HG03442 (cell line): ENCODE measurements at regions not wholly inside any gene's neighbourhood (a gene's known extent, or its start where the extent isn't known, plus 50 kb on each side); places are given as distances from the start of the nearest gene placed in this dataset.
"Not testable (repeated sequence)": the region's sequence is repeated elsewhere in the genome, so short reads cannot be mapped to it uniquely, and the experiment has no call there.

Experiments
- ATAC-seq: cut with Tn5 transposase; IDR thresholded peaks from one replicate; pipeline ENCODE4 v1.9.1; 2021; ENCODE audit warnings: mild to moderate bottlenecking, moderate library complexity; ENCODE audit not compliant: unreplicated experiment

DNA sequence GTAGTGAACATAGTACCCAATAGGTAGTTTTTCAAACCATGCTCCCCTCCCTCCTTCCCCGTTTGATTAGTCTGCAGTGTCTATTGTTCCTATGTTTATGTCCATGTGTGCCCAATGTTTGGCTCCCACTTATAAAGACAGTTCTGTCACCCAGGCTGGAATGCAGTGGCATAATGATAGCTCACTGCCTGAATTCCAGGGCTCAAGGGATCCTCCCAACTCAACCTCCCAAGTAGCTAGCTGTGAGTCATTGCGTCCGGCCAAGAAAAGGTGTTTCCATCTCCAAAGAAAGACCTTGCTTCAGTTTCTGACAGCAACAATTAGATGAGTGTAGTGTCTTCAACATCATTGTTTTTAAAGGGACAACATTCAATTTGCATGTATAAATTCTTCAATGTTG is 131.1 kb upstream of the CEP162 start:
- ATAC-seq = no peak

DNA sequence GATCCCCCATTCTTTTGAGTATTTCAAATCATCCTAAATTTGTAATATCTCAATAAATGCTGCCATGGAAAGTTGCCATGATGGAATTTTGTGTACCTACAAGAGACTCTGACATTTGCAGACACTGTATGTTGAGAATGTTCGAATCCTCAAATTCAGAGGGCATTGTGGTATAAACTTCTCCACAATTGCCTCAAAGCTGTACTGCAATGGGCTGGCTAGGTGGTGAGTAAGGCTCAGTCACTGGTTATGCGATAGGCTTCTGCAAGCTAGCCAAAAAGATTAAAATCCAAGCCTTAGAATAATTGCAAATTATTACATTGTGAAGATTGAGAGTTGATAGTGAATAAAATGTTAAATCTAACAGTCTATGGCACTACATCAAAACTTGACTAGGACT is 130.2 kb upstream of the CEP162 start:
- ATAC-seq = no peak

DNA sequence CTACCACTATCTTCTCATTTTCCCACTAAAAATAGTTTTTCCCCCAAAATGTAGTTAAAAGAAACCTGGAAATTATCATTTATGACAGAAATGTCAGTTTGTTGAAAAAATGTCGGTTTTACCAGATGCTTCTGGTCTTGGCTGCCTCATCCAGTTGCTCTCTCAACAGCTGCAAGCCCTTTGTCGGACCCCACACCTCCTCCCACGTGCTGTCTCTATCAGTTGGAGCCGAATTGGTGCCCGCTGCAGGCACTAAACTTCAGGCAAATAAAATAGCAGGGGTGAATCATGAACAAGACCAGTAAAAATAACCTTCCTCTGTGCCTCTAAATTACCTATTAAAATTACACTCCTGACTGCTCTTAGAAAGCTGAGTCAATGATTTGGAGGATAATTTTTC is 129.5 kb upstream of the CEP162 start:
- no peak for ATAC-seq

- no peak for ATAC-seq
Measured at GRCh38 chr6:84353459-84354423, 126.3 kb upstream of the CEP162 start.

- ATAC-seq = no peak
Measured at GRCh38 chr6:84350397-84350796, 123.0 kb upstream of the CEP162 start.

GRCh38 chr6:84349542-84349941 is 122.1 kb upstream of the CEP162 start:
- no peak for ATAC-seq

- ATAC-seq = no peak
Measured at GRCh38 chr6:84348801-84349200, 121.4 kb upstream of the CEP162 start.

DNA sequence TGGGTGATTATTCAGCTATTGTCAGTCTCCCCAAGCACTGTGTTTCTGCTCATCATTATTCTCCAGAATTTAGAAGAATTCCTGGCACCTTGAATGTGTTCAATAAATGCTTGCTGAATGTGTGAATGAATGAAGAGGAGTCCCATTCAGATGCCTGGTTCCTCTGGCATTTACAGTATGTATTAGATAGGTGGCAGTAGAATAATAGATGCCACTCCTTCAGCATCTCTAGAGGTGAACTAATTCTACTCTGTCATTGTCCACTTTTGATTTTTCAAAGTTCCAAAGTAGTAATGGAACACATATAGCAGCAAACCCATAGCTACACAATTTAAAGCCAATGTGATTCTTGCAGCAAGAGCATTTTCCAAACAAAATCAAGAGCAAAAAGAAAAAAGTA is 118.9 kb upstream of the CEP162 start:
- ATAC-seq = no peak

DNA sequence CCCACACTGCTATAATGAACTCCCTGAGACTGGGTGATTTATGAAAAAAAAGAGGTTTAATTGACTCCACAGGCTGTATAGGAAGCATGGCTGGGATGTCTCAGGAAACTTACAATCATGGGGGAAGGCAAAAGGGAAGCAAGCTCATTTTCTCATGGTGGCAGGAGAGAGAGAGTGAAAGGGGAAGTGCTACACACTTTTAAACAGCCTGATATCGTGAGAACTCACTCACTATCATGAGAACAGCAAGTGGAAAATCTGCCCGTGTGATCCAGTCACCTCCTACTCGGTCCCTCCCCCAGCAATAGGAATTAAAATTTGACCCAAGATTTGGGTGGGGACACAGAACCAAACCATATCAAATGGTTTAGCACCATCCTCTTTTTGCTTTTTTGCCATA is 116.6 kb upstream of the CEP162 start:
- ATAC-seq = no peak

GRCh38 chr6:84340422-84340821 is 113.0 kb upstream of the CEP162 start:
- no peak for ATAC-seq

DNA sequence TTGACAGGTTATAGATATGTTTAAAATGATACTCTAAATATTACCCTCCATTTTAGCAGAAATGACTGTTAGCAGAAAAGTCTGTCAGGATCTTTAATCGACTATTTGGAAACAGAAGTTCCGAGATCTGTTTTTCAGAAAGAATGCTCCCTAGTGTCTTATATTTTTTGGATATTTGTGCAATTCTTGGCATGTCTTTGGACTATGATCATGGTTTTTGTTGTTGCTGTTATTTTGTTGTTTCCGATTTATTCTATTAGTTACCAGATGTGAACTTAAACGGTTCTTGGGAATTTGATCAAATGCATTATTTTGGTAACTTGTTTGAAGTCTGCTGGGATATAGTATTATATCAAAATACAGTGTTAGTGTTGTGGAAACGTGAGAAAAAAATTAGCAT is 106.4 kb upstream of the CEP162 start:
- ATAC-seq = no peak

DNA sequence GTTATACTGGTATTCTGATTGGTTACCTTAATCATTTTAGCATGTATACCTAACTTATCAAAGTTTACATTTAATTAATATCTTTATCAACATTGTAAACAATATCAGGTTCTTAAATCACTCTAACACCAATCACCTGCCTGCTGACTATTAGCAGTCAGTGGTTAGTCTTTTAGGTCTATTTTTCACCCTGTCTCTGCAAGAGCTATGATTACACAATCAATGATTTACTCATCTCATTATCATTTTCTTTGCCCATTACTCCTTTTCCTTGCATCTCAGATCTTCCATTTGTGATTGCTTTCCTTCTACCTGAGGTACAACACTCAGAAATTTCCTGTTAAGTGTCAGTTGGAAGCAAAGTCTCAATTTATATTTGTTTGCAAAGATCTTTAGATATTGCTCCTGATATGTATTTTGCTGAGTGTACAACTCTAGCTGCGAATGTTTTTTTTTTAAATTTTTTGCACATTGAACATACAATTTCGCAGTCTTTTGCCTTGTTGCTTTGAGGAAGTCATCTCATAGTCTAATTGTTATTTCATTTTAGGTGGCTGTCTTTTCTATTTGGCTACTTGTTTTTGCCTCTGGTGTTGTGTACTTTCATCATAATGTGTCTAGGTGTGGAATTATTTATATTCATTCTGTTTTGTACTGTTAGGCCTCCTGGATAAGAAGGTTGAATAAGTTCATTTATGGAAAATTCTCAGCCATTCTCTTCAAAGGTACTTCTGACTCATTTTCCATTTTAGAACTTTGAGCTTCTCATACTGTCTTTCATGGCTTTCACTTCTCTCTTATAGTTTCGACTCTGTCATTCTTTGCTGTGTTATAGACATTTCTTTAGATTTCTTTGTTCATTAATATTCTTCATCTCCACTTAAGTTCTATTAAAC is 104.9 kb upstream of the CEP162 start:
- peak; percentile 99 for ATAC-seq

DNA sequence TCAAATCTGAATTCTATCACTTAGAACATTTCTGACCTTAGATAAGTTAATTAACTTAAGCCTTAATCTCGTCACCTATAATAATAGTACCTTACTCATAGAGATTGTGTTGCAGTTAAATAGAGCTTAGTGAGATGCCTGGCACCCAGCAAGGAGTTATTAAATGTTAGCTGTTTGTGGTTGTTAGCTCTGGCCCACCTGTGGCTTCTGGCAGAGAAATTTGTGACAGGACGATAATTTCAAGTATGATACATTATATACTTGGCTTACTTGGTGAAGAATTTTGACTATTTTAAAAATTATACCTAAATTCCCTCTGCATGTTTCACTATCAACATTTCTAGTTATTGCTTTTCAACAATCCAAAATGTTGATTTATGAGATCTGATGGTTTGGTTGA is 102.9 kb upstream of the CEP162 start:
- ATAC-seq = no peak

GRCh38 chr6:84329516-84329915 is 102.1 kb upstream of the CEP162 start:
- no peak for ATAC-seq

- ATAC-seq = no peak
Measured at GRCh38 chr6:84329077-84329476, 101.6 kb upstream of the CEP162 start.

GRCh38 chr6:84317463-84317862 is 90.0 kb upstream of the CEP162 start:
- no peak for ATAC-seq

DNA sequence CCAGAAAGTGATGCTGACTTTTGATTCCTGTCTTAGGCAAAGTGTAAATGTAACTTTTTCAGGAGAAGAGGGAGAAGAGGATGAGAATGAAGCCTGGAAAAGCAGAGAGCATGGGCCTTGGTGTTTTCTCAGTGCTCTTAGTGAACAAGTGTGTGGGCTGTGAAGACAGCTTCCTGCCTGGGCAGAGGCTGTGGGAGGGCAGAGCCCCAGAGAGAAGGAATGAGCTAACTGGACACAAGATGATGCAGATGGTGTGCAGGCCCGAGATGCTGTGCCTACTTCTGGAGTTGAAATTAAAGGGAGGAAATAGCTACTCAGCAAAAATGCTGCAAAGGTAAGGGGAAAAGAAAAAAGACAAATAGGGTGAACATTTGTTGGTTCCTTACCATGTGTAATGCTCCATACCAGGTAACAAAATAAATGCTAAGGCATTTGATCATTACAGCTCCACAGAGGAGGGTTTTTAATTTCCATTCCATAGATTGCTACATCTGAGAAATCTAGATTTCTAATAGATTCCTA is 87.0 kb upstream of the CEP162 start:
- ATAC-seq = no peak

DNA sequence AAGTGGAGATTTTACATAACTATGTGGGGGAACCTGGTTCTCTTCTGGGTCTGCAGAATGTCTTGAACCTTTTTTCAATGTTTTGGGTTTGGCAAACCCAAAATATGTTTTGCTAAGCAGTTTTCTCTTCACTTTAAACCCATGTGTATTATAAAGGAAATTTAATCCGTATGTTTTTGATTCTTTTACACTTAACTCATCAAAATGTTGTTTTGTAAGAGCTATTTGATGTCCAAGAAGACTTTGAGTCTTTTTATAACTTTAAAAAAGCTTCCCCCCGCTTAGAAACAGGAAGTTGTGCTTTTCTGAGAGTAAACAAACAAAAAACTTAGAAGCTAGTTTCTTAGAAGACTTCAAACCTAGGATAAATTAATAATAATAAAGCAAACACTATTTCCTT is 81.9 kb upstream of the CEP162 start:
- ATAC-seq = no peak

- no peak for ATAC-seq
Measured at GRCh38 chr6:84304881-84305280, 77.4 kb upstream of the CEP162 start.

- not testable (repeated sequence) for ATAC-seq
Measured at GRCh38 chr6:84291033-84291432, 63.6 kb upstream of the CEP162 start.

DNA sequence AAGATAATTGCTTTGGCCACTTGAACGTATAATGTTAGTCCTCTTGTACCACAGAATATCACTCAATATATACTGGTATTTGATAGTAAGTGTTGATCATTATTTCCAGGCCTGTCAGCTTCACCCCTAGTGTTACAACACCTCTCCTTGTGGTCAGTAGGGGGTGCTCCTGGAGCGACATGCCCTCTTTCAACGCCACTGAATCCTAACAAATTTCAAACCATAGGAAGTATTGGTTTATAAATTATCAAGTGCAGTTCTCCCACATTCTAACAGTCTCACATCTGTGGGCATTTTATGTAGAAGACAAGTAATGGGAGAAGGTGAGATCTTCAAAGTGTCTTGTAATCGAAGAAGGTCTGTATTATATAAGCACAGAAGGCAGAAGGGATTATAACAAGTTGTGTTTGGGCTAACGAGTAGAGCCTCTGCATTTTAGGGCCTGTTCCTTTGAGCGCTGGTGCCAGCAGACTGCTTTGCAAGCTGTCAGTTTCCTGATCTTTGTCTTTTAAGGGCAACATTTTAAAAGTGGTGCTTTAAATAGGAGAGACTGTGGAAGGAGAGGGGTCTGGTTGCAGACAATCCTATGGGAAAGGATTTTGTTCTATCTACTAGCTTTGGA is 57.1 kb upstream of the CEP162 start:
- peak; percentile 50 for ATAC-seq
